HCT116 (cell line): ENCODE measurements at regions not wholly inside any gene's neighbourhood (a gene's known extent, or its start where the extent isn't known, plus 50 kb on each side); places are given as distances from the start of the nearest gene placed in this dataset.
A peak's percentile ranks its signal among the peaks of the same experiment; 100 is the strongest.

Experiments
- ATAC-seq: fragments of 200-7000 bp; cut with Tn5 transposase; 2 replicates; pipeline ENCODE4 v1.9.1; 2020; ENCODE audit warnings: mild to moderate bottlenecking, moderate library complexity
- BruUV-seq: library from RNA; stranded (reverse); fragments of 400-500 nt; replicated peaks from 2 replicates; lab custom pipeline; 2021; lab: Mats Ljungman, UMichigan
- CTCF ChIA-PET: fragments of 300-600 bp; sonication (Branson Sonifier 250); formaldehyde crosslinking; loops from one replicate; lab custom pipeline; 2021; ENCODE audit warnings: antibody characterized with exemption; lab: Charles Lee
- POLR2A ChIA-PET: fragments of 300-600, 350-600 bp; sonication (Branson Sonifier 250); formaldehyde crosslinking; loops from one replicate; lab custom pipeline; 2021; ENCODE audit warnings: antibody characterized with exemption; lab: Charles Lee
- RAD21 ChIA-PET, 2 experiments: fragments of 300-600 bp; sonication (Branson Sonifier 250); formaldehyde crosslinking; loops; one replicate each; lab custom pipeline; 2023; ENCODE audit warnings: low total read pairs in 2 of 2; ENCODE audit not compliant: uncharacterized antibody in 2 of 2, unreplicated experiment in 2 of 2, low non-redundant PET in 1 of 2; lab: Charles Lee
- DNase-seq: peaks from one replicate; pipeline ENCODE4 v3.0.0-alpha.2; 2010; ENCODE audit warnings: low read depth, low spot score
- H2AFZ ChIP-seq: fragments of 200-600 bp; shearing (Covaris generic), sonication (generic); 2 replicates; pipeline ENCODE4 v1.6.1; 2017; ENCODE audit warnings: low read depth, mixed run types, mixed read lengths, antibody characterized with exemption, low read length; ENCODE audit not compliant: poor library complexity, severe bottlenecking
- H3K27ac ChIP-seq: 2 replicates; pipeline ENCODE4 v1.5.1; 2012; ENCODE audit warnings: low read depth, low read length
- H3K27me3 ChIP-seq: fragments of 200-600 bp; sonication (generic); 2 replicates; pipeline ENCODE4 v1.6.1; 2016; ENCODE audit warnings: mixed run types, low read length, mixed read lengths; ENCODE audit not compliant: insufficient read depth
- H3K36me3 ChIP-seq, 2 experiments: fragments of 200-500 bp in 1 of 2; fragments of 200-600 bp in 1 of 2; sonication (Bioruptor generic) in 1 of 2; sonication (generic) in 1 of 2; 2 replicates each; pipeline versions ENCODE4 v1.5.1 to v1.6.1; 2014 to 2016; ENCODE audit warnings: low read length in 2 of 2, inconsistent platforms in 1 of 2, mixed read lengths in 1 of 2, mixed run types in 1 of 2; ENCODE audit not compliant: insufficient read depth in 2 of 2, control insufficient read depth in 1 of 2
- H3K4me1 ChIP-seq, 2 experiments: fragments of 200-600 bp in 1 of 2; sonication (generic) in 1 of 2; 2 replicates each; pipeline versions ENCODE4 v1.5.1 to v1.6.1; 2012 to 2017; ENCODE audit warnings: low read length in 2 of 2, inconsistent platforms in 1 of 2, mild to moderate bottlenecking in 1 of 2, mixed read lengths in 1 of 2, mixed run types in 1 of 2, moderate library complexity in 1 of 2; ENCODE audit not compliant: insufficient read depth in 2 of 2, control insufficient read depth in 1 of 2
- H3K4me2 ChIP-seq: fragments of 200-600 bp; sonication (generic); 2 replicates; pipeline ENCODE4 v1.6.1; 2017; ENCODE audit warnings: mixed run types, low read length, mixed read lengths
- H3K4me3 ChIP-seq, 2 experiments: fragments of 200-600 bp in 1 of 2; sonication (generic) in 1 of 2; replicated peaks in 1 of 2; 2 replicates each; pipeline ENCODE4 v1.5.1; 2011 to 2016; ENCODE audit warnings: low read length in 2 of 2, control low read depth in 1 of 2, low read depth in 1 of 2, mild to moderate bottlenecking in 1 of 2, mixed read lengths in 1 of 2, mixed run types in 1 of 2
- H3K79me2 ChIP-seq: fragments of 200-600 bp; sonication (generic); 2 replicates; pipeline ENCODE4 v1.6.1; 2017; ENCODE audit warnings: mild to moderate bottlenecking, mixed run types, low read length, moderate library complexity, mixed read lengths; ENCODE audit not compliant: insufficient read depth
- H3K9ac ChIP-seq: fragments of 200-600 bp; sonication (generic); 2 replicates; pipeline ENCODE4 v1.6.1; 2016; ENCODE audit warnings: low read length, mixed read lengths
- H3K9me2 ChIP-seq: fragments of 200-600 bp; sonication (generic), shearing (Covaris generic); 2 replicates; pipeline ENCODE4 v1.6.1; 2017; ENCODE audit warnings: mixed run types, mild to moderate bottlenecking, moderate library complexity; ENCODE audit not compliant: insufficient read depth
- H3K9me3 ChIP-seq, 2 experiments: fragments of 200-500 bp in 1 of 2; fragments of 200-600 bp in 1 of 2; sonication (Bioruptor generic) in 1 of 2; sonication (generic) in 1 of 2; 2 replicates each; pipeline ENCODE4 v1.6.1; 2014 to 2017; ENCODE audit warnings: low read length in 2 of 2, mixed read lengths in 2 of 2, inconsistent platforms in 1 of 2, low read depth in 1 of 2, mild to moderate bottlenecking in 1 of 2, mixed run types in 1 of 2, moderate library complexity in 1 of 2; ENCODE audit not compliant: control insufficient read depth in 1 of 2, insufficient read depth in 1 of 2
- H4K20me1 ChIP-seq: fragments of 200-600 bp; sonication (generic), shearing (Covaris generic); 2 replicates; pipeline ENCODE4 v1.6.1; 2017; ENCODE audit warnings: mixed run types, mild to moderate bottlenecking, moderate library complexity; ENCODE audit not compliant: insufficient read depth
- EZH2phosphoT487 ChIP-seq: fragments of 200-600 bp; IDR thresholded peaks from 2 replicates; pipeline ENCODE4 v1.6.1; 2018; ENCODE audit warnings: antibody characterized with exemption, borderline replicate concordance
- FOSL1 ChIP-seq: IDR thresholded peaks from 2 replicates; pipeline ENCODE4 v1.6.1; 2012; ENCODE audit warnings: low read depth
- POLR2AphosphoS5 ChIP-seq: IDR thresholded peaks from 2 replicates; pipeline ENCODE4 v1.6.1; 2011; ENCODE audit warnings: mild to moderate bottlenecking, low read depth, low read length, moderate library complexity
- TCF7L2 ChIP-seq: IDR thresholded peaks from 2 replicates; pipeline ENCODE4 v1.7.0; 2011; ENCODE audit warnings: borderline replicate concordance, inconsistent platforms; ENCODE audit not compliant: insufficient read depth, insufficient read length; ENCODE audit errors: extremely low read depth
- intact Hi-C: fragments of 100-400 bp; cut with micrococcal nuclease; formaldehyde crosslinking; loops from 2 replicates; pipeline ENCODE4 v1.10.0; 2022
- TF ChIP-seq, protein P1 (sequence below), 3 experiments: fragments of 200-600 bp in 1 of 3; sonication (generic) in 1 of 3; IDR thresholded peaks in 2 of 3; conservative IDR thresholded peaks in 1 of 3; 2 replicates each; pipeline ENCODE4 v1.5.1; 2012 to 2017; ENCODE audit warnings: low read depth in 2 of 3, low read length in 2 of 3, antibody characterized with exemption in 1 of 3, borderline replicate concordance in 1 of 3, control low read depth in 1 of 3, mild to moderate bottlenecking in 1 of 3, mixed read lengths in 1 of 3, mixed run types in 1 of 3, moderate library complexity in 1 of 3; ENCODE audit not compliant: insufficient read depth in 1 of 3
- TF ChIP-seq, protein P2 (sequence below): IDR thresholded peaks from 2 replicates; pipeline ENCODE4 v1.6.1; 2012; ENCODE audit warnings: low read depth
- TF ChIP-seq, protein P3 (sequence below): IDR thresholded peaks from 2 replicates; pipeline ENCODE4 v1.6.1; 2012
- TF ChIP-seq, protein P4 (sequence below): IDR thresholded peaks from 2 replicates; pipeline ENCODE4 v1.6.1; 2011; ENCODE audit warnings: mild to moderate bottlenecking, low read length, moderate library complexity; ENCODE audit not compliant: insufficient replicate concordance; ENCODE audit errors: extremely low read depth

DNA sequence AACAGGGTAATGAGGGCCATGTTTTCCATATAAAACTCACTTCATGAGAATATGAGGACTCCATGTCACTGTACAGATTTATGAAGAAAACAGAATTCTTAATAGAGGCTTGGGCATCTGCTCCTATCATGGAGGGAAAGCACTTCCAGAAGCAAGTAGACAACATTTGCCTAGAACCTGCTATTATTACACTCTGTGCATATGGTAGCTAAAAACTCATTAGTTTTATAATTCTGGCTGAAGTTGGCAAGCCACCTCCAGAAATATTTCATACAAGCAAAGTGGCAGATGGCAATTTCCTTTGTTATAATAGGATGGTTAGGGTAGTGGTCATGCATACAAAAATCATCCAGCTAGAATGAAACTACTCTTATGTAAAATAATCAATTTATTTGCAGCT, 65.8 kb upstream of the TLK1 start:
- H3K4me2 ChIP-seq, result no peak overlapping the region
- CTCF ChIA-PET, result no interaction called here
- no peaks in the 10 kb centered on the region for H3K27me3 ChIP-seq
- ATAC-seq (no peak), DNase-seq (no peak)
- H4K20me1 ChIP-seq, result no peaks in the 10 kb centered on the region
- H3K9me2 ChIP-seq, result no peaks in the 10 kb centered on the region
- no peak overlapping the region for H3K9ac ChIP-seq
- H3K9me3 ChIP-seq, result peaks cover 0 to 4% of the 10 kb centered on the region in 2 experiments; a peak in 1 of 4 replicates
- peaks cover 11 to 17% of the 10 kb centered on the region in 2 experiments for H3K4me1 ChIP-seq
- H3K36me3 ChIP-seq, result no peaks in the 10 kb centered on the region
- peak overlapping the region; percentile 85 for H2AFZ ChIP-seq
- no peak overlapping the region for H3K4me3 ChIP-seq
- RAD21 ChIA-PET, result no interaction called here
- TF ChIP-seq EZH2phosphoT487, result no peak
- no peak overlapping the region for H3K27ac ChIP-seq
- H3K79me2 ChIP-seq, result no peaks in the 10 kb centered on the region
- no TSS peak for BruUV-seq
- intact Hi-C loops, result no loop called here
- POLR2A ChIA-PET, result interaction anchor here (1.0 kb wide), 1 partner anchor 9 kb away, joined by 3 read pairs; no protein-coding TSS in a partner anchor

DNA sequence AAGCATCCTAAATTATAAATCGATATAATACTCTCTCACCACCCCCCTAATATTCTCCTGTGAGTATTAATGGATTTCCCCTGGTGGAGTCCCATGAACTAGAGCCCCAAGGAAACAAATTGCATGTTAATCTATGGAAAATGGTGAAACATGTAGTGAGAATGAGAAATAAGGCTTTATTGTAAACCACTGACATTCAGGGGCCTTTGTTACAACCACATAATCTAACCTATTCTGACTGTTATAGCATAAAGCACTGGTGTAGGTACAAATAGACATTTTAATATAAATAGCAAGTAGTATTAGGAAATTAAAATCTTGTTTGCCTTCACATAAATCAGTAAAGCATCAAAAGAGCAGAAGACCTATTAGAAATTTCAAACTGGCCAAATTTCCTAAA, 65.3 kb upstream of the TLK1 start:
- no peaks in the 10 kb centered on the region for H3K27me3 ChIP-seq
- H3K36me3 ChIP-seq, result no peaks in the 10 kb centered on the region
- peak overlapping the region; percentile 58; the same call in 1 of the 2 replicates for H3K4me2 ChIP-seq
- ChIA-PET RAD21 (no interaction called here), CTCF (no interaction called here), POLR2A (interaction anchor here (1.0 kb wide), 1 partner anchor 9 kb away, joined by 3 read pairs; no protein-coding TSS in a partner anchor)
- no TSS peak for BruUV-seq
- no peaks in the 10 kb centered on the region for H3K79me2 ChIP-seq
- no peak overlapping the region for H3K4me3 ChIP-seq
- H3K9me2 ChIP-seq, result no peaks in the 10 kb centered on the region
- no peak overlapping the region for H3K9ac ChIP-seq
- intact Hi-C loops, result no loop called here
- H2AFZ ChIP-seq, result peak overlapping the region; percentile 85
- DNase-seq (no peak), ATAC-seq (no peak)
- H3K9me3 ChIP-seq, result peaks cover 0 to 4% of the 10 kb centered on the region in 2 experiments; a peak in 1 of 4 replicates
- peaks cover 11 to 17% of the 10 kb centered on the region in 2 experiments for H3K4me1 ChIP-seq
- no peak overlapping the region for H3K27ac ChIP-seq
- TF ChIP-seq, protein P1, sequence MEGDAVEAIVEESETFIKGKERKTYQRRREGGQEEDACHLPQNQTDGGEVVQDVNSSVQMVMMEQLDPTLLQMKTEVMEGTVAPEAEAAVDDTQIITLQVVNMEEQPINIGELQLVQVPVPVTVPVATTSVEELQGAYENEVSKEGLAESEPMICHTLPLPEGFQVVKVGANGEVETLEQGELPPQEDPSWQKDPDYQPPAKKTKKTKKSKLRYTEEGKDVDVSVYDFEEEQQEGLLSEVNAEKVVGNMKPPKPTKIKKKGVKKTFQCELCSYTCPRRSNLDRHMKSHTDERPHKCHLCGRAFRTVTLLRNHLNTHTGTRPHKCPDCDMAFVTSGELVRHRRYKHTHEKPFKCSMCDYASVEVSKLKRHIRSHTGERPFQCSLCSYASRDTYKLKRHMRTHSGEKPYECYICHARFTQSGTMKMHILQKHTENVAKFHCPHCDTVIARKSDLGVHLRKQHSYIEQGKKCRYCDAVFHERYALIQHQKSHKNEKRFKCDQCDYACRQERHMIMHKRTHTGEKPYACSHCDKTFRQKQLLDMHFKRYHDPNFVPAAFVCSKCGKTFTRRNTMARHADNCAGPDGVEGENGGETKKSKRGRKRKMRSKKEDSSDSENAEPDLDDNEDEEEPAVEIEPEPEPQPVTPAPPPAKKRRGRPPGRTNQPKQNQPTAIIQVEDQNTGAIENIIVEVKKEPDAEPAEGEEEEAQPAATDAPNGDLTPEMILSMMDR (IDR thresholded peaks at IDR 0.05 in 2 of 3, conservative IDR thresholded peaks at IDR 0.05 in 1 of 3; ENCODE audit: borderline replicate concordance in 1 of 3, insufficient read depth in 1 of 3, low read depth in 2 of 3, low read length in 2 of 3), result no peak
- TF ChIP-seq POLR2AphosphoS5 (no peak), TCF7L2 (no peak), FOSL1 (no peak)
- TF ChIP-seq, protein P2, sequence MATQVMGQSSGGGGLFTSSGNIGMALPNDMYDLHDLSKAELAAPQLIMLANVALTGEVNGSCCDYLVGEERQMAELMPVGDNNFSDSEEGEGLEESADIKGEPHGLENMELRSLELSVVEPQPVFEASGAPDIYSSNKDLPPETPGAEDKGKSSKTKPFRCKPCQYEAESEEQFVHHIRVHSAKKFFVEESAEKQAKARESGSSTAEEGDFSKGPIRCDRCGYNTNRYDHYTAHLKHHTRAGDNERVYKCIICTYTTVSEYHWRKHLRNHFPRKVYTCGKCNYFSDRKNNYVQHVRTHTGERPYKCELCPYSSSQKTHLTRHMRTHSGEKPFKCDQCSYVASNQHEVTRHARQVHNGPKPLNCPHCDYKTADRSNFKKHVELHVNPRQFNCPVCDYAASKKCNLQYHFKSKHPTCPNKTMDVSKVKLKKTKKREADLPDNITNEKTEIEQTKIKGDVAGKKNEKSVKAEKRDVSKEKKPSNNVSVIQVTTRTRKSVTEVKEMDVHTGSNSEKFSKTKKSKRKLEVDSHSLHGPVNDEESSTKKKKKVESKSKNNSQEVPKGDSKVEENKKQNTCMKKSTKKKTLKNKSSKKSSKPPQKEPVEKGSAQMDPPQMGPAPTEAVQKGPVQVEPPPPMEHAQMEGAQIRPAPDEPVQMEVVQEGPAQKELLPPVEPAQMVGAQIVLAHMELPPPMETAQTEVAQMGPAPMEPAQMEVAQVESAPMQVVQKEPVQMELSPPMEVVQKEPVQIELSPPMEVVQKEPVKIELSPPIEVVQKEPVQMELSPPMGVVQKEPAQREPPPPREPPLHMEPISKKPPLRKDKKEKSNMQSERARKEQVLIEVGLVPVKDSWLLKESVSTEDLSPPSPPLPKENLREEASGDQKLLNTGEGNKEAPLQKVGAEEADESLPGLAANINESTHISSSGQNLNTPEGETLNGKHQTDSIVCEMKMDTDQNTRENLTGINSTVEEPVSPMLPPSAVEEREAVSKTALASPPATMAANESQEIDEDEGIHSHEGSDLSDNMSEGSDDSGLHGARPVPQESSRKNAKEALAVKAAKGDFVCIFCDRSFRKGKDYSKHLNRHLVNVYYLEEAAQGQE, result no peak
- TF ChIP-seq, protein P3, sequence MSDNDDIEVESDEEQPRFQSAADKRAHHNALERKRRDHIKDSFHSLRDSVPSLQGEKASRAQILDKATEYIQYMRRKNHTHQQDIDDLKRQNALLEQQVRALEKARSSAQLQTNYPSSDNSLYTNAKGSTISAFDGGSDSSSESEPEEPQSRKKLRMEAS, result no peak
- TF ChIP-seq, protein P4, sequence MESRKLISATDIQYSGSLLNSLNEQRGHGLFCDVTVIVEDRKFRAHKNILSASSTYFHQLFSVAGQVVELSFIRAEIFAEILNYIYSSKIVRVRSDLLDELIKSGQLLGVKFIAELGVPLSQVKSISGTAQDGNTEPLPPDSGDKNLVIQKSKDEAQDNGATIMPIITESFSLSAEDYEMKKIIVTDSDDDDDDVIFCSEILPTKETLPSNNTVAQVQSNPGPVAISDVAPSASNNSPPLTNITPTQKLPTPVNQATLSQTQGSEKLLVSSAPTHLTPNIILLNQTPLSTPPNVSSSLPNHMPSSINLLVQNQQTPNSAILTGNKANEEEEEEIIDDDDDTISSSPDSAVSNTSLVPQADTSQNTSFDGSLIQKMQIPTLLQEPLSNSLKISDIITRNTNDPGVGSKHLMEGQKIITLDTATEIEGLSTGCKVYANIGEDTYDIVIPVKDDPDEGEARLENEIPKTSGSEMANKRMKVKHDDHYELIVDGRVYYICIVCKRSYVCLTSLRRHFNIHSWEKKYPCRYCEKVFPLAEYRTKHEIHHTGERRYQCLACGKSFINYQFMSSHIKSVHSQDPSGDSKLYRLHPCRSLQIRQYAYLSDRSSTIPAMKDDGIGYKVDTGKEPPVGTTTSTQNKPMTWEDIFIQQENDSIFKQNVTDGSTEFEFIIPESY, result no peak
- H4K20me1 ChIP-seq, result no peaks in the 10 kb centered on the region
